GM23338 (cell line): ENCODE measurements at regions not wholly inside any gene's neighbourhood (a gene's known extent, or its start where the extent isn't known, plus 50 kb on each side); places are given as distances from the start of the nearest gene placed in this dataset.

Experiments
- CREB1 ChIP-seq: fragments of 250-450 bp; sonication (Bioruptor Pico); IDR thresholded peaks from 2 replicates; pipeline ENCODE4 v1.5.0; 2020; ENCODE audit warnings: low read depth, mild to moderate bottlenecking, moderate library complexity
- CTCF ChIP-seq, 2 experiments: fragments of 200-600 bp in 1 of 2; sonication (generic) in 1 of 2; conservative IDR thresholded peaks; 2 replicates each; pipeline versions ENCODE4 v1.5.1 to v1.6.1; 2016 to 2017; ENCODE audit warnings: antibody characterized with exemption in 2 of 2, low read depth in 2 of 2, mild to moderate bottlenecking in 2 of 2, moderate library complexity in 1 of 2
- EZH2 ChIP-seq: fragments of 200-600 bp; sonication (generic); IDR thresholded peaks from one replicate; pipeline ENCODE4 v1.8.0; 2017; ENCODE audit warnings: antibody characterized with exemption, mild to moderate bottlenecking, low read depth; ENCODE audit not compliant: unreplicated experiment
- EZH2phosphoT487 ChIP-seq: fragments of 200-600 bp; sonication (generic); IDR thresholded peaks from one replicate; pipeline ENCODE4 v1.8.1; 2018; ENCODE audit warnings: antibody characterized with exemption; ENCODE audit not compliant: unreplicated experiment
- JUNB ChIP-seq: IDR thresholded peaks from one replicate; pipeline ENCODE4 v1.6.1; 2016; ENCODE audit warnings: antibody characterized with exemption; ENCODE audit not compliant: unreplicated experiment
- NANOG ChIP-seq: IDR thresholded peaks from 2 replicates; pipeline ENCODE4 v1.6.1; 2016; ENCODE audit warnings: antibody characterized with exemption, borderline replicate concordance
- POLR2AphosphoS5 ChIP-seq: IDR thresholded peaks from 2 replicates; pipeline ENCODE4 v1.6.1; 2016; ENCODE audit warnings: antibody characterized with exemption, low read depth
- REST ChIP-seq: IDR thresholded peaks from one replicate; pipeline ENCODE4 v1.6.1; 2018; ENCODE audit warnings: antibody characterized with exemption; ENCODE audit not compliant: unreplicated experiment
- STAT1 ChIP-seq: IDR thresholded peaks from one replicate; pipeline ENCODE4 v1.6.1; 2016; ENCODE audit warnings: antibody characterized with exemption; ENCODE audit not compliant: unreplicated experiment

GRCh38 chr16:82518811-82519210 lies 108.0 kb upstream of the CDH13 start:
- TF ChIP-seq CTCF (conservative IDR thresholded peaks at IDR 0.05; ENCODE audit: low read depth in 2 of 2) (no peak), POLR2AphosphoS5 (no peak), EZH2 (no peak), REST (no peak), EZH2phosphoT487 (no peak), JUNB (no peak), NANOG (no peak), CREB1 (CRISPR knock-in tag) (no peak), STAT1 (no peak)
